ENCODE measurements at regions not wholly inside any gene's neighbourhood (a gene's known extent, or its start where the extent isn't known, plus 50 kb on each side); places are given as distances from the start of the nearest gene placed in this dataset.

DNA sequence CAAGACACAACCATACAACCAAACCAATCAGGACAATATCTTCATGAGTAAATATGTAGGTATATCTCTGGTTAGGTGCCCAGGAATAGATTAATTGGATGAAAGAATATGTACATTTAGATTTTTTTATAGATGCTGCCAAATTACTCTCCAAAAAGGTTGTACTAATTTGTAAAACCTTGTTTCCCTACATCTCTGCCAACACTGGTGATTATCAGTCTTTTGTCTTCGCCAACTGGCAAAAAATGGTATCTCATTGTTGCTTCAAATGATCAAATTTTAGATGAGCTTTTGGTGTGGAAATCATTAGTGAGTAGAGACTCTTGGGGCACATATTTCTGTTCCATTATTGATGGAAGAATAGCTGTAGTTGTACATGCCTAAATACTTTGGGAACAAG, 90.7 kb upstream of the ELL2 start:
- TF ChIP-seq YY1 (IDR thresholded peaks at IDR 0.05; ENCODE audit: insufficient read depth, insufficient read length): no peak
- TF ChIP-seq SUZ12 (IDR thresholded peaks at IDR 0.05; ENCODE audit: extremely low read depth, insufficient read depth, insufficient read length): no peak
